ENCODE measurements at regions not wholly inside any gene's neighbourhood (a gene's known extent, or its start where the extent isn't known, plus 50 kb on each side); places are given as distances from the start of the nearest gene placed in this dataset.

DNA sequence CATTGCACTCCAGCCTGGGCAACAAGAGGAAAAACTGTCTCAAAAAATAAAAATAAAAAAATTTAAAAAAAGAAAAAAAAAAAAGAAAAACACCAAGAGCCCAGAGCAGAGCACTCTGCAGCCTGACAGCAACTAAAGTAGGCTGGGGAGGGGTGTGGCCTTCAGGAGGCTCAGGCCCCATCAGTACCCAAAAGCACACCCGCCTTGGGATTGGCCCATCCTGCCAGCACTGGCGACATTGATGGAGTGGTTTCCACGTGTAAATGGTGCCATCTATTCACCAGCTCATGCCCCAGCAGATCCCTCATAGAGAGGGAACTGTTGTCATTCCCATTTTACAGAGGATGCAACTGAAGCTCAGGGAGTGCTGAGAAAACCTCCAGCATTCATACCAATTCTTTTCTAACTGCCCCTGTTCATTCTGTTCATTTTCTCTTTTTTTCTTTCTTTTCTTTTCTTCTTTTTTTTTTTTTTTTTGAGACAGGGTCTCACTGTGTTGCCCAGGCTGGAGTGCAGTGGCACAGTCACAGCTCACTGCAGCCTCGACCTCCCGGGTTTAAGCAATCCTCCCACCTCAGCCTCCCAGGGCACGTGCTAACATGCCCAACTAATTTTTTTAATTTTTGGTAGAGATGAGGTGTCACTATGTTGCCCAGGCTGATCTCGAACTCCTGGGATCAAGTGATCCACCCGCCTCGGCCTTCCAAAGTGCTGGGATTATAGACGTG is 89.3 kb downstream of the IRF2BPL start:
- Mint-ChIP-seq H3K27ac (no peak overlapping the region; the same call in 1 of the 2 replicates), H3K4me1 (peaks cover 43% of the 10 kb centered on the region)

More for the DNA sequence above, 89.3 kb downstream of the IRF2BPL start:
- peaks cover 3% of the 10 kb centered on the region; the same call in 1 of the 2 replicates for H3F3A ChIP-seq (replicated peaks; ENCODE audit: low read depth)
- H3K4me1 ChIP-seq (ENCODE audit: insufficient read depth): peaks cover 18% of the 10 kb centered on the region
- H2AFZ ChIP-seq: peak overlapping the region; percentile 66; the same call in 1 of the 2 replicates
- ATAC-seq (no peak), DNase-seq (ENCODE audit: low spot score) (no peak)
- no peaks in the 10 kb centered on the region for H3K36me3 Mint-ChIP-seq (ENCODE audit: low read depth)
- no peak overlapping the region for H3K4me2 ChIP-seq
- no peaks in the 10 kb centered on the region for H3K36me3 ChIP-seq (ENCODE audit: insufficient read depth)
- H3K27me3 ChIP-seq (ENCODE audit: insufficient read depth): no peaks in the 10 kb centered on the region
- TF ChIP-seq NANOG (IDR thresholded peaks at IDR 0.05; ENCODE audit: borderline replicate concordance) (no peak), ZNF114 (CRISPR knock-in tag; IDR thresholded peaks at IDR 0.05) (no peak), EZH2phosphoT487 (IDR thresholded peaks at IDR 0.05; ENCODE audit: unreplicated experiment) (no peak), JUNB (IDR thresholded peaks at IDR 0.05; ENCODE audit: unreplicated experiment) (no peak), CREB1 (CRISPR knock-in tag; IDR thresholded peaks at IDR 0.05; ENCODE audit: low read depth) (no peak), POLR2AphosphoS5 (IDR thresholded peaks at IDR 0.05; ENCODE audit: low read depth) (no peak), ZNF331 (CRISPR knock-in tag; IDR thresholded peaks at IDR 0.05; ENCODE audit: low read depth) (no peak), STAT1 (IDR thresholded peaks at IDR 0.05; ENCODE audit: unreplicated experiment) (no peak), EZH2 (IDR thresholded peaks at IDR 0.05; ENCODE audit: low read depth, unreplicated experiment) (no peak)
- TF ChIP-seq, protein P1, sequence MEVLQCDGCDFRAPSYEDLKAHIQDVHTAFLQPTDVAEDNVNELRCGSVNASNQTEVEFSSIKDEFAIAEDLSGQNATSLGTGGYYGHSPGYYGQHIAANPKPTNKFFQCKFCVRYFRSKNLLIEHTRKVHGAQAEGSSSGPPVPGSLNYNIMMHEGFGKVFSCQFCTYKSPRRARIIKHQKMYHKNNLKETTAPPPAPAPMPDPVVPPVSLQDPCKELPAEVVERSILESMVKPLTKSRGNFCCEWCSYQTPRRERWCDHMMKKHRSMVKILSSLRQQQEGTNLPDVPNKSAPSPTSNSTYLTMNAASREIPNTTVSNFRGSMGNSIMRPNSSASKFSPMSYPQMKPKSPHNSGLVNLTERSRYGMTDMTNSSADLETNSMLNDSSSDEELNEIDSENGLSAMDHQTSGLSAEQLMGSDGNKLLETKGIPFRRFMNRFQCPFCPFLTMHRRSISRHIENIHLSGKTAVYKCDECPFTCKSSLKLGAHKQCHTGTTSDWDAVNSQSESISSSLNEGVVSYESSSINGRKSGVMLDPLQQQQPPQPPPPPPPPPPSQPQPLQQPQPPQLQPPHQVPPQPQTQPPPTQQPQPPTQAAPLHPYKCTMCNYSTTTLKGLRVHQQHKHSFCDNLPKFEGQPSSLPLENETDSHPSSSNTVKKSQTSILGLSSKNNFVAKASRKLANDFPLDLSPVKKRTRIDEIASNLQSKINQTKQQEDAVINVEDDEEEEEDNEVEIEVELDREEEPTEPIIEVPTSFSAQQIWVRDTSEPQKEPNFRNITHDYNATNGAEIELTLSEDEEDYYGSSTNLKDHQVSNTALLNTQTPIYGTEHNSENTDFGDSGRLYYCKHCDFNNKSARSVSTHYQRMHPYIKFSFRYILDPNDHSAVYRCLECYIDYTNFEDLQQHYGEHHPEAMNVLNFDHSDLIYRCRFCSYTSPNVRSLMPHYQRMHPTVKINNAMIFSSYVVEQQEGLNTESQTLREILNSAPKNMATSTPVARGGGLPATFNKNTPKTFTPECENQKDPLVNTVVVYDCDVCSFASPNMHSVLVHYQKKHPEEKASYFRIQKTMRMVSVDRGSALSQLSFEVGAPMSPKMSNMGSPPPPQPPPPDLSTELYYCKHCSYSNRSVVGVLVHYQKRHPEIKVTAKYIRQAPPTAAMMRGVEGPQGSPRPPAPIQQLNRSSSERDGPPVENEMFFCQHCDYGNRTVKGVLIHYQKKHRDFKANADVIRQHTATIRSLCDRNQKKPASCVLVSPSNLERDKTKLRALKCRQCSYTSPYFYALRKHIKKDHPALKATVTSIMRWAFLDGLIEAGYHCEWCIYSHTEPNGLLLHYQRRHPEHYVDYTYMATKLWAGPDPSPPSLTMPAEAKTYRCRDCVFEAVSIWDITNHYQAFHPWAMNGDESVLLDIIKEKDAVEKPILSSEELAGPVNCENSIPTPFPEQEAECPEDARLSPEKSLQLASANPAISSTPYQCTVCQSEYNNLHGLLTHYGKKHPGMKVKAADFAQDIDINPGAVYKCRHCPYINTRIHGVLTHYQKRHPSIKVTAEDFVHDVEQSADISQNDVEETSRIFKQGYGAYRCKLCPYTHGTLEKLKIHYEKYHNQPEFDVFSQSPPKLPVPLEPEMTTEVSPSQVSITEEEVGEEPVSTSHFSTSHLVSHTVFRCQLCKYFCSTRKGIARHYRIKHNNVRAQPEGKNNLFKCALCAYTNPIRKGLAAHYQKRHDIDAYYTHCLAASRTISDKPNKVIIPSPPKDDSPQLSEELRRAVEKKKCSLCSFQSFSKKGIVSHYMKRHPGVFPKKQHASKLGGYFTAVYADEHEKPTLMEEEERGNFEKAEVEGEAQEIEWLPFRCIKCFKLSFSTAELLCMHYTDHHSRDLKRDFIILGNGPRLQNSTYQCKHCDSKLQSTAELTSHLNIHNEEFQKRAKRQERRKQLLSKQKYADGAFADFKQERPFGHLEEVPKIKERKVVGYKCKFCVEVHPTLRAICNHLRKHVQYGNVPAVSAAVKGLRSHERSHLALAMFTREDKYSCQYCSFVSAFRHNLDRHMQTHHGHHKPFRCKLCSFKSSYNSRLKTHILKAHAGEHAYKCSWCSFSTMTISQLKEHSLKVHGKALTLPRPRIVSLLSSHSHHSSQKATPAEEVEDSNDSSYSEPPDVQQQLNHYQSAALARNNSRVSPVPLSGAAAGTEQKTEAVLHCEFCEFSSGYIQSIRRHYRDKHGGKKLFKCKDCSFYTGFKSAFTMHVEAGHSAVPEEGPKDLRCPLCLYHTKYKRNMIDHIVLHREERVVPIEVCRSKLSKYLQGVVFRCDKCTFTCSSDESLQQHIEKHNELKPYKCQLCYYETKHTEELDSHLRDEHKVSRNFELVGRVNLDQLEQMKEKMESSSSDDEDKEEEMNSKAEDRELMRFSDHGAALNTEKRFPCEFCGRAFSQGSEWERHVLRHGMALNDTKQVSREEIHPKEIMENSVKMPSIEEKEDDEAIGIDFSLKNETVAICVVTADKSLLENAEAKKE (CRISPR knock-in tag; IDR thresholded peaks at IDR 0.05): no peak
- TF ChIP-seq, protein P2, sequence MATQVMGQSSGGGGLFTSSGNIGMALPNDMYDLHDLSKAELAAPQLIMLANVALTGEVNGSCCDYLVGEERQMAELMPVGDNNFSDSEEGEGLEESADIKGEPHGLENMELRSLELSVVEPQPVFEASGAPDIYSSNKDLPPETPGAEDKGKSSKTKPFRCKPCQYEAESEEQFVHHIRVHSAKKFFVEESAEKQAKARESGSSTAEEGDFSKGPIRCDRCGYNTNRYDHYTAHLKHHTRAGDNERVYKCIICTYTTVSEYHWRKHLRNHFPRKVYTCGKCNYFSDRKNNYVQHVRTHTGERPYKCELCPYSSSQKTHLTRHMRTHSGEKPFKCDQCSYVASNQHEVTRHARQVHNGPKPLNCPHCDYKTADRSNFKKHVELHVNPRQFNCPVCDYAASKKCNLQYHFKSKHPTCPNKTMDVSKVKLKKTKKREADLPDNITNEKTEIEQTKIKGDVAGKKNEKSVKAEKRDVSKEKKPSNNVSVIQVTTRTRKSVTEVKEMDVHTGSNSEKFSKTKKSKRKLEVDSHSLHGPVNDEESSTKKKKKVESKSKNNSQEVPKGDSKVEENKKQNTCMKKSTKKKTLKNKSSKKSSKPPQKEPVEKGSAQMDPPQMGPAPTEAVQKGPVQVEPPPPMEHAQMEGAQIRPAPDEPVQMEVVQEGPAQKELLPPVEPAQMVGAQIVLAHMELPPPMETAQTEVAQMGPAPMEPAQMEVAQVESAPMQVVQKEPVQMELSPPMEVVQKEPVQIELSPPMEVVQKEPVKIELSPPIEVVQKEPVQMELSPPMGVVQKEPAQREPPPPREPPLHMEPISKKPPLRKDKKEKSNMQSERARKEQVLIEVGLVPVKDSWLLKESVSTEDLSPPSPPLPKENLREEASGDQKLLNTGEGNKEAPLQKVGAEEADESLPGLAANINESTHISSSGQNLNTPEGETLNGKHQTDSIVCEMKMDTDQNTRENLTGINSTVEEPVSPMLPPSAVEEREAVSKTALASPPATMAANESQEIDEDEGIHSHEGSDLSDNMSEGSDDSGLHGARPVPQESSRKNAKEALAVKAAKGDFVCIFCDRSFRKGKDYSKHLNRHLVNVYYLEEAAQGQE (IDR thresholded peaks at IDR 0.05; ENCODE audit: unreplicated experiment): no peak
- TF ChIP-seq, protein P3, sequence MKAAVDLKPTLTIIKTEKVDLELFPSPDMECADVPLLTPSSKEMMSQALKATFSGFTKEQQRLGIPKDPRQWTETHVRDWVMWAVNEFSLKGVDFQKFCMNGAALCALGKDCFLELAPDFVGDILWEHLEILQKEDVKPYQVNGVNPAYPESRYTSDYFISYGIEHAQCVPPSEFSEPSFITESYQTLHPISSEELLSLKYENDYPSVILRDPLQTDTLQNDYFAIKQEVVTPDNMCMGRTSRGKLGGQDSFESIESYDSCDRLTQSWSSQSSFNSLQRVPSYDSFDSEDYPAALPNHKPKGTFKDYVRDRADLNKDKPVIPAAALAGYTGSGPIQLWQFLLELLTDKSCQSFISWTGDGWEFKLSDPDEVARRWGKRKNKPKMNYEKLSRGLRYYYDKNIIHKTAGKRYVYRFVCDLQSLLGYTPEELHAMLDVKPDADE (IDR thresholded peaks at IDR 0.05): no peak
- TF ChIP-seq, protein P4, sequence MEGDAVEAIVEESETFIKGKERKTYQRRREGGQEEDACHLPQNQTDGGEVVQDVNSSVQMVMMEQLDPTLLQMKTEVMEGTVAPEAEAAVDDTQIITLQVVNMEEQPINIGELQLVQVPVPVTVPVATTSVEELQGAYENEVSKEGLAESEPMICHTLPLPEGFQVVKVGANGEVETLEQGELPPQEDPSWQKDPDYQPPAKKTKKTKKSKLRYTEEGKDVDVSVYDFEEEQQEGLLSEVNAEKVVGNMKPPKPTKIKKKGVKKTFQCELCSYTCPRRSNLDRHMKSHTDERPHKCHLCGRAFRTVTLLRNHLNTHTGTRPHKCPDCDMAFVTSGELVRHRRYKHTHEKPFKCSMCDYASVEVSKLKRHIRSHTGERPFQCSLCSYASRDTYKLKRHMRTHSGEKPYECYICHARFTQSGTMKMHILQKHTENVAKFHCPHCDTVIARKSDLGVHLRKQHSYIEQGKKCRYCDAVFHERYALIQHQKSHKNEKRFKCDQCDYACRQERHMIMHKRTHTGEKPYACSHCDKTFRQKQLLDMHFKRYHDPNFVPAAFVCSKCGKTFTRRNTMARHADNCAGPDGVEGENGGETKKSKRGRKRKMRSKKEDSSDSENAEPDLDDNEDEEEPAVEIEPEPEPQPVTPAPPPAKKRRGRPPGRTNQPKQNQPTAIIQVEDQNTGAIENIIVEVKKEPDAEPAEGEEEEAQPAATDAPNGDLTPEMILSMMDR (conservative IDR thresholded peaks at IDR 0.05; ENCODE audit: low read depth in 2 of 2): no peak
- peaks cover 18% of the 10 kb centered on the region for H3K27me3 Mint-ChIP-seq (ENCODE audit: insufficient read depth, low read depth, poor library complexity)
- H3K9me3 Mint-ChIP-seq: no peaks in the 10 kb centered on the region
- H3K27ac ChIP-seq (ENCODE audit: low read depth): no peak overlapping the region
- H3K4me3 ChIP-seq: no peak overlapping the region
- H3K4me3 Mint-ChIP-seq: no peak overlapping the region
- no peaks in the 10 kb centered on the region for H3K79me2 ChIP-seq (replicated peaks; ENCODE audit: insufficient read depth)
- no peaks in the 10 kb centered on the region for H4K20me1 ChIP-seq (replicated peaks; ENCODE audit: insufficient read depth)
- H3K9me2 ChIP-seq (ENCODE audit: insufficient read depth): no peaks in the 10 kb centered on the region
